IMR-90 (cell line): ENCODE measurements at regions not wholly inside any gene's neighbourhood (a gene's known extent, or its start where the extent isn't known, plus 50 kb on each side); places are given as distances from the start of the nearest gene placed in this dataset.

Experiments
- ATAC-seq: fragments of 200-7000 bp; cut with Tn5 transposase; 2 replicates; pipeline ENCODE4 v1.9.1; 2020; ENCODE audit warnings: low read depth, mild to moderate bottlenecking, moderate library complexity
- BruUV-seq: library from RNA; stranded (reverse); fragments of 400-500 nt; replicated peaks from 2 replicates; lab custom pipeline; 2021; lab: Mats Ljungman, UMichigan
- CTCF ChIA-PET: fragments of 300-600 bp; formaldehyde crosslinking; extraction: SDS; loops from one replicate; lab custom pipeline; 2021; ENCODE audit warnings: antibody characterized with exemption; lab: Yijun Ruan, JAX
- POLR2A ChIA-PET: fragments of 300-600 bp; sonication (Branson Sonifier 250); formaldehyde crosslinking; loops from one replicate; lab custom pipeline; 2022; ENCODE audit warnings: antibody characterized with exemption; ENCODE audit not compliant: unreplicated experiment; lab: Charles Lee
- DNase-seq: peaks from one replicate; pipeline ENCODE4 v3.0.0; 2013
- H2AFZ ChIP-seq: replicated peaks from 2 replicates; pipeline ENCODE3; 2013; ENCODE audit warnings: low read length, mild to moderate bottlenecking; ENCODE audit not compliant: poor library complexity
- H2AK5ac ChIP-seq: 2 replicates; pipeline ENCODE4 v1.6.1; 2013; ENCODE audit warnings: low read depth, low read length, inconsistent platforms
- H2AK9ac ChIP-seq: replicated peaks from 2 replicates; pipeline ENCODE3; 2013; ENCODE audit warnings: mild to moderate bottlenecking, low read depth, low read length, moderate library complexity; ENCODE audit not compliant: poor library complexity
- H2BK120ac ChIP-seq: 2 replicates; pipeline ENCODE4 v1.6.1; 2013; ENCODE audit warnings: low read depth, low read length, inconsistent platforms
- H2BK15ac ChIP-seq: 3 replicates; pipeline ENCODE4 v1.6.1; 2013; ENCODE audit warnings: low read depth, low read length, inconsistent platforms
- H2BK20ac ChIP-seq: 2 replicates; pipeline ENCODE4 v1.6.1; 2013; ENCODE audit warnings: low read depth, mild to moderate bottlenecking, inconsistent platforms, low read length, moderate library complexity
- H2BK5ac ChIP-seq: 2 replicates; pipeline ENCODE4 v1.6.1; 2013; ENCODE audit warnings: mild to moderate bottlenecking, low read depth, low read length, inconsistent platforms; ENCODE audit not compliant: poor library complexity, severe bottlenecking
- H3K14ac ChIP-seq: replicated peaks from 2 replicates; pipeline ENCODE4 v1.6.1; 2013; ENCODE audit warnings: low read depth, low read length, inconsistent platforms
- H3K18ac ChIP-seq: 2 replicates; pipeline ENCODE4 v1.6.1; 2013; ENCODE audit warnings: low read depth, low read length, control low read depth
- H3K23ac ChIP-seq: 2 replicates; pipeline ENCODE4 v1.6.1; 2013; ENCODE audit warnings: low read depth, low read length, inconsistent platforms
- H3K27ac ChIP-seq: 2 replicates; pipeline ENCODE4 v1.5.1; 2013; ENCODE audit warnings: mild to moderate bottlenecking, control low read depth, low read length; ENCODE audit not compliant: insufficient read depth
- H3K27me3 ChIP-seq: 2 replicates; pipeline ENCODE4 v1.6.1; 2013; ENCODE audit warnings: low read length; ENCODE audit not compliant: control insufficient read depth, insufficient read depth
- H3K36me3 ChIP-seq: 2 replicates; pipeline ENCODE4 v1.6.1; 2013; ENCODE audit warnings: low read length, mixed read lengths; ENCODE audit not compliant: control insufficient read depth, insufficient read depth
- H3K4ac ChIP-seq: 2 replicates; pipeline ENCODE4 v1.6.1; 2013; ENCODE audit warnings: low read depth, low read length, inconsistent platforms
- H3K4me1 ChIP-seq: 2 replicates; pipeline ENCODE4 v1.6.1; 2013; ENCODE audit warnings: low read length, mixed read lengths; ENCODE audit not compliant: control insufficient read depth, insufficient read depth
- H3K4me2 ChIP-seq: 2 replicates; pipeline ENCODE4 v1.6.1; 2013; ENCODE audit warnings: low read depth, mild to moderate bottlenecking, control low read depth, low read length, moderate library complexity
- H3K4me3 ChIP-seq: 2 replicates; pipeline ENCODE4 v1.5.1; 2013; ENCODE audit warnings: low read depth, mild to moderate bottlenecking, control low read depth, low read length, moderate library complexity; ENCODE audit not compliant: insufficient read depth
- H3K56ac ChIP-seq: 2 replicates; pipeline ENCODE4 v1.6.1; 2013; ENCODE audit warnings: low read length, inconsistent platforms; ENCODE audit not compliant: insufficient read depth; ENCODE audit errors: extremely low read depth
- H3K79me1 ChIP-seq, 2 experiments: 2 replicates each; pipeline ENCODE4 v1.6.1; 2013; ENCODE audit warnings: low read length in 2 of 2, inconsistent platforms in 1 of 2, low read depth in 1 of 2
- H3K9ac ChIP-seq: 2 replicates; pipeline ENCODE4 v1.6.1; 2013; ENCODE audit warnings: low read depth, low read length, control low read depth
- H3K9me1 ChIP-seq: 2 replicates; pipeline ENCODE4 v1.6.1; 2013; ENCODE audit warnings: low read length, inconsistent platforms; ENCODE audit not compliant: insufficient read depth
- H3K9me3 ChIP-seq: 2 replicates; pipeline ENCODE4 v1.6.1; 2013; ENCODE audit warnings: low read length; ENCODE audit not compliant: control insufficient read depth, insufficient read depth
- H4K20me1 ChIP-seq: 2 replicates; pipeline ENCODE4 v1.6.1; 2013; ENCODE audit warnings: low read length, inconsistent platforms; ENCODE audit not compliant: insufficient read depth
- H4K5ac ChIP-seq: 2 replicates; pipeline ENCODE4 v1.6.1; 2013; ENCODE audit warnings: mild to moderate bottlenecking, low read depth, low read length, control low read depth
- H4K8ac ChIP-seq, 2 experiments: 2 replicates each; pipeline ENCODE4 v1.6.1; 2013; ENCODE audit warnings: low read depth in 2 of 2, low read length in 2 of 2, control low read depth in 1 of 2, inconsistent platforms in 1 of 2
- H4K91ac ChIP-seq: 2 replicates; pipeline ENCODE4 v1.6.1; 2013; ENCODE audit warnings: low read depth, low read length, inconsistent platforms; ENCODE audit not compliant: insufficient read depth
- BHLHE40 ChIP-seq: fragments of 150-350 bp; IDR thresholded peaks from 2 replicates; pipeline ENCODE4 v1.6.1; 2016; ENCODE audit warnings: mild to moderate bottlenecking, low read depth, low read length
- ELK1 ChIP-seq: fragments of 150-350 bp; IDR thresholded peaks from 2 replicates; pipeline ENCODE4 v1.6.1; 2016; ENCODE audit warnings: low read depth, mild to moderate bottlenecking, low read length, moderate library complexity, borderline replicate concordance
- NFE2L2 ChIP-seq: fragments of 150-350 bp; IDR thresholded peaks from 2 replicates; pipeline ENCODE4 v1.6.1; 2016; ENCODE audit warnings: low read depth, mild to moderate bottlenecking, low read length
- RFX5 ChIP-seq: IDR thresholded peaks from 2 replicates; pipeline ENCODE4 v1.8.0; 2012; ENCODE audit warnings: low read depth, mild to moderate bottlenecking, low read length, moderate library complexity
- SMC3 ChIP-seq: fragments of 150-350 bp; IDR thresholded peaks from 2 replicates; pipeline ENCODE4 v1.6.1; 2016; ENCODE audit warnings: low read depth, mild to moderate bottlenecking, antibody characterized with exemption, low read length, moderate library complexity
- WGBS, 2 experiments: methylation state at CpG; one replicate each; pipeline versions ENCODE4 v1.1.5 to v1.1.7; 2013; ENCODE audit warnings: missing lambda C conversion rate in 2 of 2; ENCODE audit not compliant: insufficient read length in 1 of 2; ENCODE audit errors: extremely low coverage in 2 of 2; 5-methylcytosine and 5-hydroxymethylcytosine counted together
- dilution Hi-C: fragments of 300-500 bp; cut with HindIII; formaldehyde crosslinking; loops from one replicate; pipeline ENCODE4 v1.14.3; 2018; ENCODE audit warnings: low sequenced_read_pairs; ENCODE audit not compliant: unreplicated experiment
- in situ Hi-C: fragments of 300-500 bp; cut with MboI; formaldehyde crosslinking; loops from 3 replicates; pipeline ENCODE4 v1.14.3; 2019; ENCODE audit warnings: low sequenced_read_pairs, inconsistent platforms, mixed read lengths
- intact Hi-C: fragments of 100-400 bp; cut with micrococcal nuclease; formaldehyde crosslinking; loops from 2 replicates; pipeline ENCODE4 v1.10.0; 2022
- TF ChIP-seq, protein P1 (sequence below): fragments of 150-350 bp; IDR thresholded peaks from 2 replicates; pipeline ENCODE4 v1.6.1; 2017; ENCODE audit warnings: mild to moderate bottlenecking, antibody characterized with exemption, low read length, low read depth

DNA sequence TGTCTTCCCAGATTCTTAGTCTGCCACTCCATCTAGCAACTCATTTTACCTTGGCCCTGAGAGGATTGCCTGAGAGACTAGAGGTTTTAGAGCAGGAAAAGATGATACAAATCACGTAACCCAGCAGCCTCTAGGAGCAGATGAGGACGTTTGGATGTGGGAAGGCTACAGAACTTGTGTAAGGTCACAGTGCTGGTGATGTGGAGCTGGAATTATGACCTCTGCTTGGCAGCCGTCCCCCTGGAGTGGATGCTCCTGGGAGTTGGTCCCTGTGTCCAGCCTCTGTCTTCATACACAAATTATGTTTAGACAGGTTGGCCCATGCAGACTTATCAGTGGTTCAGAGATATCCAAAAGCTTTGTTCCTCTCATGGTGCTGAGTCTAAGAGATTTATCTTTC, 499.0 kb downstream of the EBF1 start:
- Histone ChIP-seq H3K9me1 (no peaks in the 10 kb centered on the region), H3K9me3 (0 out of 2 replicates have a peak, but pooled peaks cover 2% of the 10 kb centered on the region), H3K56ac (no peak overlapping the region), H4K8ac (no peak overlapping the region), H4K20me1 (no peaks in the 10 kb centered on the region), H3K14ac (no peak overlapping the region), H3K4ac (no peak overlapping the region), H2BK5ac (no peak overlapping the region), H2AK9ac (no peak overlapping the region), H2BK15ac (no peak overlapping the region), H3K27ac (no peak overlapping the region), H3K4me3 (no peak overlapping the region), H2AK5ac (no peak overlapping the region), H3K9ac (no peak overlapping the region), H2AFZ (no peak overlapping the region), H3K23ac (no peak overlapping the region), H4K91ac (no peak overlapping the region), H2BK20ac (no peak overlapping the region), H3K36me3 (no peaks in the 10 kb centered on the region), H3K4me2 (no peak overlapping the region), H4K5ac (no peak overlapping the region), H3K27me3 (no peaks in the 10 kb centered on the region), H3K18ac (no peak overlapping the region), H3K4me1 (no peaks in the 10 kb centered on the region), H2BK120ac (no peak overlapping the region), H3K79me1 (no peaks in the 10 kb centered on the region)
- DNase-seq (no peak), ATAC-seq (no peak)
- BruUV-seq, result no TSS peak
- dilution Hi-C loops (no loop called here), intact Hi-C loops (no loop called here), in situ Hi-C loops (no loop called here)
- WGBS, 2 experiments, result no CpG with 5 or more reads among the region's 3 CpGs
- TF ChIP-seq, protein P1, sequence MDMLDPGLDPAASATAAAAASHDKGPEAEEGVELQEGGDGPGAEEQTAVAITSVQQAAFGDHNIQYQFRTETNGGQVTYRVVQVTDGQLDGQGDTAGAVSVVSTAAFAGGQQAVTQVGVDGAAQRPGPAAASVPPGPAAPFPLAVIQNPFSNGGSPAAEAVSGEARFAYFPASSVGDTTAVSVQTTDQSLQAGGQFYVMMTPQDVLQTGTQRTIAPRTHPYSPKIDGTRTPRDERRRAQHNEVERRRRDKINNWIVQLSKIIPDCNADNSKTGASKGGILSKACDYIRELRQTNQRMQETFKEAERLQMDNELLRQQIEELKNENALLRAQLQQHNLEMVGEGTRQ, result no peak
- no peak for TF ChIP-seq NFE2L2
- TF ChIP-seq SMC3, result no peak
- TF ChIP-seq RFX5, result no peak
- TF ChIP-seq BHLHE40, result no peak
- TF ChIP-seq ELK1, result no peak
- CTCF ChIA-PET, result no interaction called here
- POLR2A ChIA-PET, result no interaction called here
